Upper lobe of left lung (tissue), 4 donors: ENCODE measurements at regions not wholly inside any gene's neighbourhood (a gene's known extent, or its start where the extent isn't known, plus 50 kb on each side); places are given as distances from the start of the nearest gene placed in this dataset.

Experiments
- EP300 ChIP-seq, 4 donors: sonication (generic); formaldehyde crosslinking; IDR thresholded peaks; one replicate each; pipeline ENCODE4 v1.5.1; 2017; ENCODE audit warnings: antibody characterized with exemption in 4 of 4, control low read depth in 2 of 4
- POLR2A ChIP-seq, 4 donors: fragments of 450-650 bp; IDR thresholded peaks; one replicate each; pipeline ENCODE4 v1.5.1; 2016 to 2017; ENCODE audit warnings: antibody characterized with exemption in 4 of 4, mild to moderate bottlenecking in 2 of 4
- POLR2AphosphoS5 ChIP-seq, 2 donors: sonication (generic); formaldehyde crosslinking; IDR thresholded peaks; one replicate each; pipeline ENCODE4 v1.5.1; 2017; ENCODE audit warnings: antibody characterized with exemption in 2 of 2
- TF ChIP-seq, protein P1 (sequence below), 6 experiments: fragments of 450-650 bp in 4 of 6; fragments of 200-600 bp in 2 of 6; sonication (generic) in 2 of 6; IDR thresholded peaks; one replicate each; pipeline ENCODE4 v1.5.1; 2016 to 2019; ENCODE audit warnings: antibody characterized with exemption in 6 of 6

DNA sequence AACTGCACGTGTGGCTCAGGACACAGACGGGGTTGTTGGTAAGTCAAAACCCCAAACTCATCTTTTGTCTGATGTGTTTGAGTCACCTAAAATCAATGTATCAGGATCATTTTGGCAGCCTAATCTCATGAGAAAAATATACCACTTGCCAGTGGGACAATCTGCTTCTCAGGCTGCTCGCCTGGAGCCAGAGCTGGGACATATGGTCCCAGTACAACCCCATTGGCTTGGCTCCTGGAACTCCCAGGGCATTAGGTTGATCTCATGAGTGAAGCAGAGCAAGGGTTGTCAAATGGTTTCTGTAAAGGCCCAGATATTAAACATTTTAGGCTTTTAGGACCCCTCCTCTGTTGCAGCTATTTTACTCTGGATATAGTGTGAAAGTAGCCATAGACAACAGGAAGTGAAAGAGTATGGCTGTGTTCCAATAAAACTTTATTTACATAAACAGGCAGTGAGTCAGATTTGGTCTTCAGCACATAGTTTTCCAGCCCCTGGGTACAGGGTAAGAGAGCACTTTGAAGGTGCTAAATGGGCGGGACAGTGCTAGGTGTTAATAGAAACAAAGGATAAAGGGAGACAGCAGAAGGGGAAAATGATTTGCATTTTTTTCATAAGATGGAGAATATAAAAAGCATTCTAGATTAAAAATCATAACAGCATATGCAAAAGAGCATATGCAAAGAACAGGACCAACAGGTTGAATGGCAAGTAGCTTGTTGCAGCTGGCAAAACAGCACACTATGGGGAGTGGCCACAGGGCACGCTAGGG, 290.8 kb downstream of the KCNS3 start:
- TF ChIP-seq, protein P1, sequence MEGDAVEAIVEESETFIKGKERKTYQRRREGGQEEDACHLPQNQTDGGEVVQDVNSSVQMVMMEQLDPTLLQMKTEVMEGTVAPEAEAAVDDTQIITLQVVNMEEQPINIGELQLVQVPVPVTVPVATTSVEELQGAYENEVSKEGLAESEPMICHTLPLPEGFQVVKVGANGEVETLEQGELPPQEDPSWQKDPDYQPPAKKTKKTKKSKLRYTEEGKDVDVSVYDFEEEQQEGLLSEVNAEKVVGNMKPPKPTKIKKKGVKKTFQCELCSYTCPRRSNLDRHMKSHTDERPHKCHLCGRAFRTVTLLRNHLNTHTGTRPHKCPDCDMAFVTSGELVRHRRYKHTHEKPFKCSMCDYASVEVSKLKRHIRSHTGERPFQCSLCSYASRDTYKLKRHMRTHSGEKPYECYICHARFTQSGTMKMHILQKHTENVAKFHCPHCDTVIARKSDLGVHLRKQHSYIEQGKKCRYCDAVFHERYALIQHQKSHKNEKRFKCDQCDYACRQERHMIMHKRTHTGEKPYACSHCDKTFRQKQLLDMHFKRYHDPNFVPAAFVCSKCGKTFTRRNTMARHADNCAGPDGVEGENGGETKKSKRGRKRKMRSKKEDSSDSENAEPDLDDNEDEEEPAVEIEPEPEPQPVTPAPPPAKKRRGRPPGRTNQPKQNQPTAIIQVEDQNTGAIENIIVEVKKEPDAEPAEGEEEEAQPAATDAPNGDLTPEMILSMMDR (IDR thresholded peaks at IDR 0.05) = no peak
- TF ChIP-seq POLR2AphosphoS5 (IDR thresholded peaks at IDR 0.05) (no peak), POLR2A (IDR thresholded peaks at IDR 0.05) (no peak), EP300 (IDR thresholded peaks at IDR 0.05) (no peak)
